GM13977 (cell line): ENCODE measurements at regions not wholly inside any gene's neighbourhood (a gene's known extent, or its start where the extent isn't known, plus 50 kb on each side); places are given as distances from the start of the nearest gene placed in this dataset.

Source experiments
- DNase-seq: peaks from one replicate; pipeline ENCODE4 v3.0.0; 2012; ENCODE audit warnings: low spot score
- in situ Hi-C: fragments of 300-500 bp; cut with MboI; formaldehyde crosslinking; loops from one replicate; pipeline ENCODE4 v1.12.0; 2022; ENCODE audit warnings: low sequenced_read_pairs, low pct_unique_long_range_greater_than_20kb, mixed read lengths, inconsistent platforms; ENCODE audit not compliant: unreplicated experiment
- TF ChIP-seq, protein P1 (sequence below): IDR thresholded peaks from 2 replicates; pipeline ENCODE4 v1.5.1; 2012; ENCODE audit warnings: mild to moderate bottlenecking, control low read depth; ENCODE audit not compliant: insufficient read depth; ENCODE audit errors: extremely low read depth, missing control alignments

DNA sequence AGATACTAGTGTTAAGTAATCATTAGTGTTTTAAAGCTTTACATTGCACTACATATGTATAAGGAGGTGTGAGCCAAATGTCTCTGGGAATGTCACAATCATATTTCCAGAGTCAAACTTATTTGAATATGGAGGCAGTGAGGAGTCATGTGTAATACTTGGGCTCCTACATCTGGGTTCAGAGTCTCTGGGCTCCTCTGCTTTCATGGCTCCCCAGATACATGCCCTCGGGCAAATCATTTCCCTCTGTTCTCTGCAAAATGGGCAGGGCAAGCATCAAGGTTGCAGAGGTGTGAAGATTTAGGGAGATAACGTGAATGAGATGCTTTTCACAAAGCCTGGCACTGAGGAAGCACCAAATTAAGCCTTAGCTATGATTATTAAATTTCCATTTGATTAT, 138.3 kb upstream of the SGK1 start:
- no peak for DNase-seq
- in situ Hi-C loops, result no loop called here
- TF ChIP-seq, protein P1, sequence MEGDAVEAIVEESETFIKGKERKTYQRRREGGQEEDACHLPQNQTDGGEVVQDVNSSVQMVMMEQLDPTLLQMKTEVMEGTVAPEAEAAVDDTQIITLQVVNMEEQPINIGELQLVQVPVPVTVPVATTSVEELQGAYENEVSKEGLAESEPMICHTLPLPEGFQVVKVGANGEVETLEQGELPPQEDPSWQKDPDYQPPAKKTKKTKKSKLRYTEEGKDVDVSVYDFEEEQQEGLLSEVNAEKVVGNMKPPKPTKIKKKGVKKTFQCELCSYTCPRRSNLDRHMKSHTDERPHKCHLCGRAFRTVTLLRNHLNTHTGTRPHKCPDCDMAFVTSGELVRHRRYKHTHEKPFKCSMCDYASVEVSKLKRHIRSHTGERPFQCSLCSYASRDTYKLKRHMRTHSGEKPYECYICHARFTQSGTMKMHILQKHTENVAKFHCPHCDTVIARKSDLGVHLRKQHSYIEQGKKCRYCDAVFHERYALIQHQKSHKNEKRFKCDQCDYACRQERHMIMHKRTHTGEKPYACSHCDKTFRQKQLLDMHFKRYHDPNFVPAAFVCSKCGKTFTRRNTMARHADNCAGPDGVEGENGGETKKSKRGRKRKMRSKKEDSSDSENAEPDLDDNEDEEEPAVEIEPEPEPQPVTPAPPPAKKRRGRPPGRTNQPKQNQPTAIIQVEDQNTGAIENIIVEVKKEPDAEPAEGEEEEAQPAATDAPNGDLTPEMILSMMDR, result no peak

DNA sequence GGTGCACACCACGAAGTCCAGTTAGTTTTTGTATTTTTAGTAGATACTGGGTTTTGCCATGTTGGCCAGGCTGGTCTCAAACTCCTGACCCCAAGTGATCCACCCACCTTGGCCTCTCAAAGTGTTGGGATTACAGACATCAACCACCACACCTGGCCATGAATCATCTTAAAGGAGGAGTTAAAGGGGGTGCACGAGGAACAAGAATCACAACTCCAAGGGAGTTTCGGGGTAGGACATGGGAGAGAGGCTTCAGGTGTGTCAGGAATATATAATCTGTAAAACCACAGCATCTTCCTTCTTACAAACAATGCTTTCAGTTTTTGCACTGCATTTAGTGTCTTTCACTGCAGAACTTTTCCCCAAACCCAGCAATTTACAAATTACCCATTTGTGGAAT, 137.4 kb upstream of the SGK1 start:
- TF ChIP-seq, protein P1, result no peak
- in situ Hi-C loops, result no loop called here
- no peak for DNase-seq

DNA sequence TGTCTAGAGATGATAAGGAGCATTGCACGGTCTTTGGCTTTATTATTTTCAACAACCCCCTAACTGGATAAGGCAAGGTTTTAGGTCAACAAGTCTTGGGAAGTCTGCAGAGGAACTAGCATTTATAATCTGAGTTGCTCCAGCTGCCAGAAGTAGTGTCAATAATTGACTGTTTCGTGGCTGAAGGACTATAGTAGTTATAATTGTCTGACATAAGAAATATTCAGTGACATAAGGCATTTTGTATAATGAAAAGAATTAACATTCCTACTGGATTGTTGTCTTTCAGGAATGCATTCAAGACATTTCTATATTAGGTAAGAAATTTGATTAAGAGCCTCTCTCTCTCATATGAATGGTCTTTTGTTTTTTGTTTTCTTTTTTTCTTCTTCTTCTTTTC, 136.9 kb upstream of the SGK1 start:
- TF ChIP-seq, protein P1, result no peak
- no peak for DNase-seq

DNA sequence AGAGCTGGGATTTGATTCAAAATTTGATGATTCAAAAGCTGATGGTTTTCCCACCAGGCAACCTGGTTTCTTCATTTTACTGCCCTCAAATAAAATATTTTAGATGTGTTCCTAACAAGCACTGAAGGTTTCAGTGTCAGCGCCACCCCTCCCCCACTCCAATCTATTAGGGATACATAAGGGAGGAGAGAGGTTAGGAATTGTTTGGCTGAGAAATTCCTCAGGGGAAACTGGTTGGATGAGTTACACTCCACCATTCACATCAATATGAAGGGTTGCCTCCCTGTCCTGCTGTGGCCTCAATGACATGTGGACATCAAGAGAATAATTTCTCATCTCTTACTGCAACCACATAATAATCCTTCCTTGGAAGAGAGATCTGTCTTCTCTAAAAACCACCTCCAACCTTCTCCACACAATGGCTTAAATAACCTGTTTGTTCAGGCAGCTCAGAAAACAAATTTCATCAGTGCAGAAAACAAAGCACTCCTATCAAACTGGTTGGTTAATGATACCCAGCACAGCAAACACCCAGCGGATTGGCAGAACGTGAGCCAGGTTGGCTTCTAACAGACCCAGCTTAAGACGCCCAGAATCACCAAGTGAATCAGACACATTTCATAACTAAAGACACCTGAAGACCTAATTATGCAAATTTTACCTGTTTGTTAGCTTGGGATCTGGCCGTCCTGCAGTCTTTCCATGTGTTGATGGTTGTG, 136.0 kb upstream of the SGK1 start:
- no peak for DNase-seq
- in situ Hi-C loops, result no loop called here
- TF ChIP-seq, protein P1, result no peak

More for the DNA sequence above, 136.9 kb upstream of the SGK1 start:
- in situ Hi-C loops, result no loop called here

DNA sequence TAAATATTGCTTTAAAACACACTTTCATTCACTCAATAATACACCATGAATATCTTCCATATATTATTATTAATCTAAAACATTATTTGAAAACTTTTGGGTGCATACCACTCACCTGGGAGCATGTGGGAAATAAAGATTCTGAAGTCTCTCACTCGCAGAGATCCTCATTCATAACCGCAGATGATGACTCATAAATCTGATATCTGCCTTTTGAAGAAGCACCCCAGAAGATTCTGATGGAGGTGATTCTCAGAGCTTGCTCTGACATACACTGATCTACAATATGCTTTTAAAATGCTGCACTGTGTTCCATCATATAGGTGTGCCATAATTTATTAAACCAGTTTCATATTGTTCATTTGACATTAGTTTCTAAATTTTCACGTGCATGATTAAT, 135.0 kb upstream of the SGK1 start:
- DNase-seq, result no peak
- in situ Hi-C loops, result no loop called here
- TF ChIP-seq, protein P1, result no peak

DNA sequence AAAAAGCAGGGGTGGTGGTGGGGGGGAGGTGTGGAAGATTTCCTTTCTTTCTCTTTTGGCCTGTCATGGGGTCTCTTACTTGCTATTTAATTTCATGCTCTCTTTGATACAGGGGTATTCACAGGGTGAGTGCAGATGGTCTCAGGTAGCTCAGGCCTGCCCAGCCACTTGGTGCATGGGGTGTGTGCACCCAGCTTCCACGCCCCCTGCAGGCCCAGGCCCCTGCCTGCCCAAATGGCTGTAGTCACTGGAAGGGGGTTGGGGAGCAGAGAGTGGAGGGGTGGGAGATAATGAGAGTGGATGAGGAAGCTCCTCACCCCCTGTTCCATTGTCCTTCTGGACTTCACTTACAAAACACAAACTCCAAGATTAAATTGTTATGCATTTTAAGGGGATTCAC, 133.6 kb upstream of the SGK1 start:
- in situ Hi-C loops, result no loop called here
- TF ChIP-seq, protein P1, result peak; percentile 19
- DNase-seq, result no peak
